ENCODE measurements at regions not wholly inside any gene's neighbourhood (a gene's known extent, or its start where the extent isn't known, plus 50 kb on each side); places are given as distances from the start of the nearest gene placed in this dataset.

DNA sequence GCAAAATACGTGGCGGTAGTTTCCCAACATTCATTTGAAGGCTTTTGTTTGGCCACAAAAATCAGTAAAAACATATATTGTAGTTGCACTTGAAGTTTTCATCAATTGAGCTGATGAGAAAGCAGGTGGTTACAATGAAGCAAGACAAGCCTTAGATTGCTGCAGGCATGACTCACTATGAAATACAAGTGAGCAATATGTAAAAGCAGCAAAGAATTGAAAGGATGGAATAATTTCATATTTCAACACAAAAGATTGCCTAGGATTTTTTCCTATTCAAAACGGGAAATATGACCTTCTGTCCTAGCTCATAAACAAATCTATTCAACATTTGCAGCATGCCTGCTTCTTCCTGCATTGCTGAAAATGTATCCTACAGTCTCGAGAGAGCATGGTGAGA, 190.9 kb upstream of the BANK1 start:
- TF ChIP-seq, protein P1, sequence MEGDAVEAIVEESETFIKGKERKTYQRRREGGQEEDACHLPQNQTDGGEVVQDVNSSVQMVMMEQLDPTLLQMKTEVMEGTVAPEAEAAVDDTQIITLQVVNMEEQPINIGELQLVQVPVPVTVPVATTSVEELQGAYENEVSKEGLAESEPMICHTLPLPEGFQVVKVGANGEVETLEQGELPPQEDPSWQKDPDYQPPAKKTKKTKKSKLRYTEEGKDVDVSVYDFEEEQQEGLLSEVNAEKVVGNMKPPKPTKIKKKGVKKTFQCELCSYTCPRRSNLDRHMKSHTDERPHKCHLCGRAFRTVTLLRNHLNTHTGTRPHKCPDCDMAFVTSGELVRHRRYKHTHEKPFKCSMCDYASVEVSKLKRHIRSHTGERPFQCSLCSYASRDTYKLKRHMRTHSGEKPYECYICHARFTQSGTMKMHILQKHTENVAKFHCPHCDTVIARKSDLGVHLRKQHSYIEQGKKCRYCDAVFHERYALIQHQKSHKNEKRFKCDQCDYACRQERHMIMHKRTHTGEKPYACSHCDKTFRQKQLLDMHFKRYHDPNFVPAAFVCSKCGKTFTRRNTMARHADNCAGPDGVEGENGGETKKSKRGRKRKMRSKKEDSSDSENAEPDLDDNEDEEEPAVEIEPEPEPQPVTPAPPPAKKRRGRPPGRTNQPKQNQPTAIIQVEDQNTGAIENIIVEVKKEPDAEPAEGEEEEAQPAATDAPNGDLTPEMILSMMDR (IDR thresholded peaks at IDR 0.05; ENCODE audit: poor library complexity, severe bottlenecking), result no peak
- TF ChIP-seq EZH2 (IDR thresholded peaks at IDR 0.05; ENCODE audit: borderline replicate concordance, insufficient read depth, low read length, poor library complexity, severe bottlenecking) (no peak), POLR2AphosphoS5 (IDR thresholded peaks at IDR 0.05) (no peak), EP300 (conservative IDR thresholded peaks at IDR 0.05; ENCODE audit: poor library complexity, severe bottlenecking) (no peak), RAD21 (conservative IDR thresholded peaks at IDR 0.05) (no peak)
